GM23248 (cell line): ENCODE measurements at regions not wholly inside any gene's neighbourhood (a gene's known extent, or its start where the extent isn't known, plus 50 kb on each side); places are given as distances from the start of the nearest gene placed in this dataset.

ENCODE experiments used
- DNase-seq: peaks from one replicate; pipeline ENCODE4 v3.0.0-alpha.2; 2015
- H2AFZ ChIP-seq: fragments of 200-600 bp; sonication (generic); 2 replicates; pipeline ENCODE4 v1.6.1; 2016; ENCODE audit warnings: antibody characterized with exemption
- H3F3A ChIP-seq: fragments of 200-600 bp; sonication (generic); 2 replicates; pipeline ENCODE4 v1.6.1; 2016; ENCODE audit warnings: mild to moderate bottlenecking, antibody characterized with exemption, mixed run types; ENCODE audit not compliant: insufficient read depth
- H3K27ac ChIP-seq: fragments of 200-600 bp; sonication (generic); 2 replicates; pipeline ENCODE4 v1.5.1; 2016; ENCODE audit warnings: mild to moderate bottlenecking
- H3K27me3 ChIP-seq: fragments of 200-600 bp; sonication (generic); replicated peaks from 2 replicates; pipeline ENCODE4 v1.6.1; 2016; ENCODE audit warnings: mild to moderate bottlenecking; ENCODE audit not compliant: insufficient read depth
- H3K36me3 ChIP-seq: fragments of 200-600 bp; sonication (generic); 2 replicates; pipeline ENCODE4 v1.6.1; 2016; ENCODE audit warnings: low read depth, mild to moderate bottlenecking
- H3K4me1 ChIP-seq: fragments of 200-600 bp; sonication (generic); 2 replicates; pipeline ENCODE4 v1.6.1; 2016; ENCODE audit warnings: mild to moderate bottlenecking; ENCODE audit not compliant: insufficient read depth
- H3K4me2 ChIP-seq: fragments of 200-600 bp; sonication (generic); one replicate; pipeline ENCODE4 v1.6.1; 2016; ENCODE audit warnings: mild to moderate bottlenecking; ENCODE audit not compliant: unreplicated experiment
- H3K4me3 ChIP-seq: fragments of 200-600 bp; sonication (generic); 2 replicates; pipeline ENCODE4 v1.5.1; 2016; ENCODE audit warnings: mild to moderate bottlenecking
- H3K79me2 ChIP-seq: fragments of 200-600 bp; sonication (generic); 2 replicates; pipeline ENCODE4 v1.6.1; 2016; ENCODE audit warnings: mild to moderate bottlenecking; ENCODE audit not compliant: insufficient read depth
- H3K9ac ChIP-seq: fragments of 200-600 bp; sonication (generic); 2 replicates; pipeline ENCODE4 v1.6.1; 2016; ENCODE audit warnings: mild to moderate bottlenecking
- H3K9me2 ChIP-seq: fragments of 200-600 bp; sonication (generic); 2 replicates; pipeline ENCODE4 v1.6.1; 2016; ENCODE audit warnings: mixed run types, mild to moderate bottlenecking, moderate library complexity; ENCODE audit not compliant: insufficient read depth
- H3K9me3 ChIP-seq: fragments of 200-600 bp; sonication (generic); one replicate; pipeline ENCODE4 v1.6.1; 2017; ENCODE audit warnings: low read depth
- H4K20me1 ChIP-seq: fragments of 200-600 bp; sonication (generic); 2 replicates; pipeline ENCODE4 v1.6.0; 2016; ENCODE audit not compliant: insufficient read depth
- EZH2 ChIP-seq: fragments of 200-600 bp; sonication (generic); IDR thresholded peaks from 2 replicates; pipeline ENCODE4 v1.6.1; 2018; ENCODE audit warnings: antibody characterized with exemption, mild to moderate bottlenecking; ENCODE audit not compliant: insufficient read depth, poor library complexity, severe bottlenecking
- EZH2phosphoT487 ChIP-seq: fragments of 200-600 bp; sonication (generic); IDR thresholded peaks from 2 replicates; pipeline ENCODE4 v1.6.1; 2018; ENCODE audit warnings: antibody characterized with exemption, moderate library complexity, mild to moderate bottlenecking, low read depth; ENCODE audit not compliant: insufficient read depth
- WGBS, 2 experiments: methylation state at CpG; one replicate each; pipeline ENCODE4 v1.1.6; 2015 to 2017; ENCODE audit warnings: low lambda C conversion rate in 2 of 2, low coverage in 1 of 2; ENCODE audit errors: missing lambda C conversion rate in 2 of 2; 5-methylcytosine and 5-hydroxymethylcytosine counted together
- in situ Hi-C: fragments of 300-500 bp; cut with MboI; formaldehyde crosslinking; loops from 2 replicates; pipeline ENCODE4 v1.15.0; 2020

DNA sequence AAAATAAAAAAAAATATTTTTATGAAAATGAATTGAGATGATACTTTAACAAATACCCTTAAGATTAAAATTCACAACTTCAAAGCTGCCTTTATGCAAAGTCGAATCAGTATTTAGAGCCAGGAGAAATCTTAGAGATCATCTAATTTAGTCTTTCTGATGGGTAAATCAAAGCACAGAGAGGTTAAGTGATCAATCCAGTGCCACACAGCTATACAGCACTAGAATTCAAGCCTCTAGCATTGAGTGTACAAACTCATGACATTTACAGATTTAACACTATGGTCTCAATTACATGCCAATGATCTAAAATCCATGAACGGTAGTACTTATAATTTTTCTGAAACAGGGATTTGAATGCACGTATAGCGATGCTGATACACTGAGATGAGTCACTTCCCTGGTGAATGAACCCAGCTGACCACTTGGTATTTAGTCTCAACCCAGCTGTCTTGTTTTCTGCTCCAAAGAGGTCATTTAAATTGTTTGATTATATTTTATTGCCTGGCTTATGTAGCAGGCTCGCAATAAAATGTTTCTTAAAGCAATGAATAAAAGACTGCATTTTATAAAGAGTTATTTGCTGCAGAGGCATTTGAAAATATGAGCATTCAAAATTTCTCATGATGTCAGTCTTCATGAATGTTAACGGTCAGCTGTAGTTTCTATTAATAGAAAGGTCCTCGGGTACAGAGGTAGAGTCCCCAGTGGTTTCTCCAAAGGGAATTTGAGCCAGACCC is 152.4 kb upstream of the PRICKLE1 start:
- Histone ChIP-seq H3K27me3 (no peaks in the 10 kb centered on the region), H3K27ac (no peak overlapping the region), H3K9me2 (no peaks in the 10 kb centered on the region), H3K79me2 (no peaks in the 10 kb centered on the region), H3K9me3 (no peaks in the 10 kb centered on the region), H2AFZ (no peak overlapping the region), H3K36me3 (no peaks in the 10 kb centered on the region), H4K20me1 (no peaks in the 10 kb centered on the region), H3K4me2 (peak overlapping the region; percentile 46), H3F3A (peaks cover 14% of the 10 kb centered on the region; the same call in 1 of the 2 replicates), H3K4me1 (peaks cover 27% of the 10 kb centered on the region), H3K9ac (no peak overlapping the region), H3K4me3 (no peak overlapping the region)
- WGBS, 2 experiments = 16 to 18% methylated on average over 7 of the region's 7 CpGs
- DNase-seq = peak; percentile 81
- in situ Hi-C loops = no loop called here
- TF ChIP-seq EZH2phosphoT487 (no peak), EZH2 (no peak)

DNA sequence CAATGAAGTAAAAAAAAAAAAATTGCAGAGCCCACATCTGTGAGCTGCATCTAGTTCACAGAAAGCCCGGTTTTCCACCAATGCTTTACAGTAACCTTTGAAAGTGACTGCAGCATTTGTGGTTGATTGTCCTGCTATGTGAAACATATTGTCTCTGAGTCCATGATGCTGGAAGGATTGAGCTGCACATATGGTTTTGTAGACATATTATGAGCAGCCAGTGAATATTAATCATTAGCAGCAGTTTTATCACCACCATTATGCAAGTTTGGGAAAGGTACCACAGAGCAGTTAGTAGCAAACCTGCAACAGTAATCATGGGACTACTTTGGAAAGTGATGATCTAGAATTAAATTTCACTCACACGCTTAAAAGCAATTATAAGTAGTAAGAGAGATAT is 151.5 kb upstream of the PRICKLE1 start:
- no peak for DNase-seq
- Histone ChIP-seq H3K4me1 (peaks cover 27% of the 10 kb centered on the region), H3K36me3 (no peaks in the 10 kb centered on the region), H2AFZ (no peak overlapping the region), H3K27me3 (no peaks in the 10 kb centered on the region), H3K9ac (no peak overlapping the region), H3K79me2 (no peaks in the 10 kb centered on the region), H3K4me3 (no peak overlapping the region), H3K27ac (no peak overlapping the region), H3F3A (peaks cover 14% of the 10 kb centered on the region; the same call in 1 of the 2 replicates), H3K4me2 (no peak overlapping the region), H3K9me3 (no peaks in the 10 kb centered on the region), H3K9me2 (no peaks in the 10 kb centered on the region), H4K20me1 (no peaks in the 10 kb centered on the region)
- in situ Hi-C loops = no loop called here
- 81 to 83% methylated on average over 2 of the region's 2 CpGs for WGBS, 2 experiments
- no peak for TF ChIP-seq EZH2

- no peaks in the 10 kb centered on the region for H3K79me2 ChIP-seq
- peaks cover 9% of the 10 kb centered on the region for H3K4me1 ChIP-seq
- H4K20me1 ChIP-seq = no peaks in the 10 kb centered on the region
- H3K27me3 ChIP-seq = 0 out of 2 replicates have a peak, but pooled peaks cover 6% of the 10 kb centered on the region
- H3K27ac ChIP-seq = no peak overlapping the region
- no peaks in the 10 kb centered on the region for H3K9me3 ChIP-seq
- in situ Hi-C loops = no loop called here
- no peak for TF ChIP-seq EZH2
- TF ChIP-seq EZH2phosphoT487 = no peak
- H3F3A ChIP-seq = no peaks in the 10 kb centered on the region
- 70 to 90% methylated on average over 3 of the region's 3 CpGs for WGBS, 2 experiments
- H2AFZ ChIP-seq = no peak overlapping the region
- no peak overlapping the region for H3K4me2 ChIP-seq
- no peak overlapping the region for H3K4me3 ChIP-seq
- no peaks in the 10 kb centered on the region for H3K36me3 ChIP-seq
- H3K9ac ChIP-seq = no peak overlapping the region
- no peaks in the 10 kb centered on the region for H3K9me2 ChIP-seq
- DNase-seq = no peak
These were observed 147.9 kb upstream of the PRICKLE1 start for GRCh38 chr12:42737398-42737797.

DNA sequence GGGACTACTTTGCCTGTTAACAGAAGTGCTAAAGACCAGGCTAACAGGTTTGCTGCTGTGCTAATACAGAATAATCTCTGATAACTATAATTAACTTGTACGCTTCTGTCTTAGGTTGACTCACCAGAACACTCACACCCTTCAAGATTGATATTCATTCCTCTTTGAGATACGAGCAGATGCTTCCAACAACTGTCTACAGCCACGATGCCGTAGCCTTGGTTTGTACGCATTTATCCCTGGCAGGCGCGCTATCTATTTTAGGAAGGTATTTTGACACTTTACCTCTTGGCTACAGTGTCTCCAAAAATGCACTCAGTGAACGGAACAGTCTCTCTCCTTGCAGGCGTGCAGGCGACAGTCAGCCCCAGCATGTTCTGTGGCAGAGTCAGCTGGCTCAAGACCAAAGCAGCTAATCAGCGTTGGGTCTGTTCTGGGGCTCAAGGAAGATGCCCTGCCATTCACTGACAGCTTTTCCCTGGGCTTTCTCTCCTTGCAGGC is 146.4 kb upstream of the PRICKLE1 start:
- Histone ChIP-seq H3K9me3 (no peaks in the 10 kb centered on the region), H3K27me3 (0 out of 2 replicates have a peak, but pooled peaks cover 6% of the 10 kb centered on the region), H2AFZ (no peak overlapping the region), H3F3A (no peaks in the 10 kb centered on the region), H4K20me1 (no peaks in the 10 kb centered on the region), H3K9ac (no peak overlapping the region), H3K27ac (no peak overlapping the region), H3K4me2 (peak overlapping the region; percentile 29), H3K4me3 (no peak overlapping the region), H3K79me2 (no peaks in the 10 kb centered on the region), H3K4me1 (no peaks in the 10 kb centered on the region; the same call in 1 of the 2 replicates), H3K36me3 (no peaks in the 10 kb centered on the region), H3K9me2 (no peaks in the 10 kb centered on the region)
- 53 to 61% methylated on average over 11 of the region's 11 CpGs for WGBS, 2 experiments
- TF ChIP-seq EZH2phosphoT487 = no peak
- peak; percentile 39 for DNase-seq
- in situ Hi-C loops = no loop called here
